Ovary (tissue), 7 donors: ENCODE measurements at regions not wholly inside any gene's neighbourhood (a gene's known extent, or its start where the extent isn't known, plus 50 kb on each side); places are given as distances from the start of the nearest gene placed in this dataset.

Experiments
- DNase-seq, 5 donors: peaks; one replicate each; pipeline ENCODE4 v3.0.0-alpha.2; 2019 to 2020
- H3K27ac ChIP-seq, 2 donors: fragments of 200-600 bp; one replicate each; pipeline versions ENCODE4 v1.5.1 to v1.8.0; 2019 to 2022
- H3K27me3 ChIP-seq: fragments of 200-600 bp; one replicate; pipeline ENCODE4 v1.8.0; 2022
- H3K36me3 ChIP-seq: fragments of 200-600 bp; sonication (generic); one replicate; pipeline ENCODE4 v1.5.1; 2019
- H3K4me1 ChIP-seq: one replicate; pipeline ENCODE4 v1.8.1; 2013; ENCODE audit warnings: mild to moderate bottlenecking, moderate library complexity; ENCODE audit not compliant: insufficient read depth
- H3K4me3 ChIP-seq: fragments of 200-600 bp; sonication (generic); one replicate; pipeline ENCODE4 v1.5.1; 2017
- H3K9me3 ChIP-seq, 2 donors: fragments of 200-600 bp in 1 of 2; sonication (generic) in 1 of 2; one replicate each; pipeline versions ENCODE4 v1.5.1 to v1.8.1; 2013 to 2019; ENCODE audit warnings: mild to moderate bottlenecking in 1 of 2, moderate library complexity in 1 of 2
- EP300 ChIP-seq: sonication (generic); formaldehyde crosslinking; IDR thresholded peaks from one replicate; pipeline ENCODE4 v1.6.1; 2017; ENCODE audit warnings: antibody characterized with exemption
- POLR2A ChIP-seq: fragments of 450-650 bp; IDR thresholded peaks from one replicate; pipeline ENCODE4 v1.6.1; 2017; ENCODE audit warnings: antibody characterized with exemption, mild to moderate bottlenecking, moderate library complexity
- whole genome bisulfite sequencing, 3 donors: extraction: QIAGEN DNeasy Blood & Tissue Kit in 1 of 3; methylation state at CpG; one replicate each; pipeline versions ENCODE4 v1.1.5 to v1.1.7; 2013 to 2017; 5-methylcytosine and 5-hydroxymethylcytosine counted together
- intact Hi-C, 4 donors: fragments of 100-400 bp; cut with DNase I; formaldehyde crosslinking; loops; one replicate each; pipeline versions ENCODE4 v1.11.0 to v1.15.1; 2022 to 2023
- TF ChIP-seq, protein P1 (sequence below), 3 donors: fragments of 450-650 bp in 2 of 3; fragments of 200-600 bp in 1 of 3; IDR thresholded peaks; one replicate each; pipeline versions ENCODE4 v1.5.1 to v1.8.0; 2016 to 2022; ENCODE audit warnings: antibody characterized with exemption in 3 of 3, mild to moderate bottlenecking in 1 of 3
- donor health status: DM: no; HTN: no; CAD: no; lungs with moderate emphysema.
- donor health status: DM: no; HTN: no; CAD: no.
- donor health status: Bipolar disorder and iron deficiency.
- donor health status: DM: no; HTN: no; CAD: no.
- donor health status: DM: yes; HTN: yes; CAD: no.

DNA sequence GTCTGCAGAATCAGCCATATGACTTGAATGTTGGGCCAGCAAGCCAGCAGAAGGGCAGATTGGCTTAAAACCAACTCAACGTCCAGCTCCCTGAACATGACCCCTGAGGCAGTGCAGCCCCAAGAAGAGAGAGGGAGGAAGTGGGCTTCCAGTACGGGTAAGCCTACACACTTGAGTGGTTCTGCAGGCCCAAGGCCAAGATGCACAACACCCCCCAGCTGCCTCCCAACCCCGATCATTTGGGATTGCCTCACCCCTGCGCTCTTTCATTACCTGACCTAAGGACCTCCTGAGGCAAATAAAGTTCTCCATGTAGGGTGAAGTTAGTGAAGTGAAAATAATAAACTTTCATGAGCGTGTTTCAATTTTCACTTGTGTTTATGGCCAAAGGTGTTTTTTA lies 536.0 kb downstream of the TNS1 start:
- Histone ChIP-seq H3K27ac (peak overlapping the region in 1 of 2 donors; percentile 66), H3K4me3 (no peak overlapping the region), H3K4me1 (peaks cover 5% of the 10 kb centered on the region), H3K36me3 (no peaks in the 10 kb centered on the region), H3K9me3 (no peaks in the 10 kb centered on the region), H3K27me3 (no peaks in the 10 kb centered on the region)
- DNase-seq, result peak in 3 of 5 donors; percentile 17 to 40 (median 30)
- WGBS, 3 donors, result 30 to 57% (median 52%) methylated on average over 5 of the region's 5 CpGs
- intact Hi-C loops, result no loop called here
- TF ChIP-seq EP300 (no peak), POLR2A (no peak)
- TF ChIP-seq, protein P1, sequence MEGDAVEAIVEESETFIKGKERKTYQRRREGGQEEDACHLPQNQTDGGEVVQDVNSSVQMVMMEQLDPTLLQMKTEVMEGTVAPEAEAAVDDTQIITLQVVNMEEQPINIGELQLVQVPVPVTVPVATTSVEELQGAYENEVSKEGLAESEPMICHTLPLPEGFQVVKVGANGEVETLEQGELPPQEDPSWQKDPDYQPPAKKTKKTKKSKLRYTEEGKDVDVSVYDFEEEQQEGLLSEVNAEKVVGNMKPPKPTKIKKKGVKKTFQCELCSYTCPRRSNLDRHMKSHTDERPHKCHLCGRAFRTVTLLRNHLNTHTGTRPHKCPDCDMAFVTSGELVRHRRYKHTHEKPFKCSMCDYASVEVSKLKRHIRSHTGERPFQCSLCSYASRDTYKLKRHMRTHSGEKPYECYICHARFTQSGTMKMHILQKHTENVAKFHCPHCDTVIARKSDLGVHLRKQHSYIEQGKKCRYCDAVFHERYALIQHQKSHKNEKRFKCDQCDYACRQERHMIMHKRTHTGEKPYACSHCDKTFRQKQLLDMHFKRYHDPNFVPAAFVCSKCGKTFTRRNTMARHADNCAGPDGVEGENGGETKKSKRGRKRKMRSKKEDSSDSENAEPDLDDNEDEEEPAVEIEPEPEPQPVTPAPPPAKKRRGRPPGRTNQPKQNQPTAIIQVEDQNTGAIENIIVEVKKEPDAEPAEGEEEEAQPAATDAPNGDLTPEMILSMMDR (IDR thresholded peaks at IDR 0.05), result no peak

DNA sequence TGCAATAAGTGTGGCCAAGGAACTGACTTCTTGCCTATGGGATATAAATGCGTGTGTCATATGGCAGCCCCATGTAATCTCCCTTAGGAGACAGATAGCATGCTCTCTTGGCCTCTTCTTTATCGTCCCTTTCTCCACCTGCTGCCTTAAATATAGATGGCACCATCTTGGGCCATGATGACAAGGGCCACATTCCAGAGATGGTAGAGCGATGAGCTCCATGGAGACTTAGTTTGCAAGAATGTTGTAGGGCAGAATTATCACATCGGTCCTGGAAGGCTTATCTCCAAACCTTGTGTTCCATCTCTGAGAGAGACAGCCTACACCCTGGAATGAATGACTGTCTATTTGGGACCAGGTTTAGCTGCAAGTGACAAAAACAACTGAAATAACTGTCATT lies 536.7 kb downstream of the TNS1 start:
- H3K4me1 ChIP-seq, result peaks cover 5% of the 10 kb centered on the region
- no peaks in the 10 kb centered on the region for H3K36me3 ChIP-seq
- DNase-seq, result no peak
- intact Hi-C loops, result no loop called here
- H3K9me3 ChIP-seq, result no peaks in the 10 kb centered on the region
- no peak overlapping the region for H3K27ac ChIP-seq
- 97 to 98% (median 98%) methylated on average over 4 of the region's 4 CpGs for WGBS, 3 donors
- no peaks in the 10 kb centered on the region for H3K27me3 ChIP-seq
- H3K4me3 ChIP-seq, result no peak overlapping the region
- TF ChIP-seq EP300 (no peak), POLR2A (no peak)
- TF ChIP-seq, protein P1 (IDR thresholded peaks at IDR 0.05), result no peak

DNA sequence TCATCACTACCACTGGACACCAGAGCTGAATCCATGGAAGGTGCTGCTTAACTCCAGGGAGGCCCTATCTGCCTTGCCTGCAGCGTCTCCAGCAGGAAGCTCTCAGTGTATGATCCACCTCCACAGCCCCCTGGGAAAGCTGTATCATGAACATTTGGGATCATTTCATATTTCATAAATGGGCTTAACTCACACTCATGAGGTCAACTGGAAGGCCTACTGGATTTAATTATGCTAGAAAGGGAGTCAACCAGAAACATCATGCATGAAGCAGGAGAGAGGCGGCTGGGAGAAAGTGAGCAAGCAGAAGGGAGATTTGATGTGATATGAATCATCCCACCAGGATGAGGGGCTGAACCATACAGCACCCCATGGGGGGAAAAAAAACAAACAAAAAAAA lies 537.7 kb downstream of the TNS1 start:
- TF ChIP-seq EP300 (no peak), POLR2A (no peak)
- TF ChIP-seq, protein P1 (IDR thresholded peaks at IDR 0.05), result no peak
- no peak overlapping the region for H3K4me3 ChIP-seq
- H3K27me3 ChIP-seq, result no peaks in the 10 kb centered on the region
- intact Hi-C loops, result no loop called here
- no peaks in the 10 kb centered on the region for H3K9me3 ChIP-seq
- H3K4me1 ChIP-seq, result peaks cover 5% of the 10 kb centered on the region
- H3K36me3 ChIP-seq, result no peaks in the 10 kb centered on the region
- DNase-seq, result no peak
- H3K27ac ChIP-seq, result no peak overlapping the region
- WGBS, 3 donors, result 94 to 97% (median 96%) methylated on average over 2 of the region's 2 CpGs

DNA sequence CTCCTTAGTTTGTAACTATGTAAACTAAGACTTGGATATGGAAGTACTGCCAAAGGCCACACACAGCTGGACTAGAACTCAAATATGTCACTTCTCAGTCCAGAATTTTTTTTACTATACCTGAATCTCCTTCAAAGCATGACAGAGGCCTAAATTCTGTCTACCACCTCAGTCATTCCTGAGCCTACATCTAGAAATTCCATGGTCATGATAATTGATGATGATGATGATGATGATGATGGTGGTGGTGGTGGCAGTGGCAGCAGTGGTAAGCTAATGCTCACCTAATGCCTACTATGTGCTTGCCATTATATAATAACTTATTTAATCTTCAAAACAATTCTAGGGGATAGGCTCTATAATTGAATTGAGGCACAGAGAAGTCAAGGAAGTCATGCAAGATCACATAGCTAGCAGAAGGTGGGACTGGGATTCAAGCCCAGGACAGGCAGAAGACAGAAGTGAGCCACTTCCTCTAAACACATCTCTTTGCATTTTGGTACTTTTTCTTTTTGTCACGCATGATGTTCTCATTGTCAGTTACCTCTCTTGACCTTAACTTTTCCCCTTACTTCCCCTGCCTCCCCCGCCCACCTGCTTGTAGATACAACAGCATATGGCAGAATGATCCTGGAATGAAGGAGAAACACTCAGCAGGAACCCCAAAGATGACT lies 539.3 kb downstream of the TNS1 start:
- no peak for DNase-seq
- TF ChIP-seq POLR2A (no peak), EP300 (no peak)
- TF ChIP-seq, protein P1 (IDR thresholded peaks at IDR 0.05), result no peak
- Histone ChIP-seq H3K4me1 (peaks cover 5% of the 10 kb centered on the region), H3K4me3 (no peak overlapping the region), H3K9me3 (no peaks in the 10 kb centered on the region), H3K27ac (no peak overlapping the region), H3K27me3 (no peaks in the 10 kb centered on the region), H3K36me3 (no peaks in the 10 kb centered on the region)
- WGBS, 3 donors, result 93 to 100% (median 96%) methylated on average over 2 of the region's 2 CpGs
- intact Hi-C loops, result no loop called here
